GM23248 (cell line): ENCODE measurements at regions not wholly inside any gene's neighbourhood (a gene's known extent, or its start where the extent isn't known, plus 50 kb on each side); places are given as distances from the start of the nearest gene placed in this dataset.

Source experiments
- DNase-seq: peaks from one replicate; pipeline ENCODE4 v3.0.0-alpha.2; 2015
- H2AFZ ChIP-seq: fragments of 200-600 bp; sonication (generic); 2 replicates; pipeline ENCODE4 v1.6.1; 2016; ENCODE audit warnings: antibody characterized with exemption
- H3F3A ChIP-seq: fragments of 200-600 bp; sonication (generic); 2 replicates; pipeline ENCODE4 v1.6.1; 2016; ENCODE audit warnings: mild to moderate bottlenecking, antibody characterized with exemption, mixed run types; ENCODE audit not compliant: insufficient read depth
- H3K27ac ChIP-seq: fragments of 200-600 bp; sonication (generic); 2 replicates; pipeline ENCODE4 v1.5.1; 2016; ENCODE audit warnings: mild to moderate bottlenecking
- H3K27me3 ChIP-seq: fragments of 200-600 bp; sonication (generic); replicated peaks from 2 replicates; pipeline ENCODE4 v1.6.1; 2016; ENCODE audit warnings: mild to moderate bottlenecking; ENCODE audit not compliant: insufficient read depth
- H3K36me3 ChIP-seq: fragments of 200-600 bp; sonication (generic); 2 replicates; pipeline ENCODE4 v1.6.1; 2016; ENCODE audit warnings: low read depth, mild to moderate bottlenecking
- H3K4me1 ChIP-seq: fragments of 200-600 bp; sonication (generic); 2 replicates; pipeline ENCODE4 v1.6.1; 2016; ENCODE audit warnings: mild to moderate bottlenecking; ENCODE audit not compliant: insufficient read depth
- H3K4me2 ChIP-seq: fragments of 200-600 bp; sonication (generic); one replicate; pipeline ENCODE4 v1.6.1; 2016; ENCODE audit warnings: mild to moderate bottlenecking; ENCODE audit not compliant: unreplicated experiment
- H3K4me3 ChIP-seq: fragments of 200-600 bp; sonication (generic); 2 replicates; pipeline ENCODE4 v1.5.1; 2016; ENCODE audit warnings: mild to moderate bottlenecking
- H3K79me2 ChIP-seq: fragments of 200-600 bp; sonication (generic); 2 replicates; pipeline ENCODE4 v1.6.1; 2016; ENCODE audit warnings: mild to moderate bottlenecking; ENCODE audit not compliant: insufficient read depth
- H3K9ac ChIP-seq: fragments of 200-600 bp; sonication (generic); 2 replicates; pipeline ENCODE4 v1.6.1; 2016; ENCODE audit warnings: mild to moderate bottlenecking
- H3K9me2 ChIP-seq: fragments of 200-600 bp; sonication (generic); 2 replicates; pipeline ENCODE4 v1.6.1; 2016; ENCODE audit warnings: mixed run types, mild to moderate bottlenecking, moderate library complexity; ENCODE audit not compliant: insufficient read depth
- H3K9me3 ChIP-seq: fragments of 200-600 bp; sonication (generic); one replicate; pipeline ENCODE4 v1.6.1; 2017; ENCODE audit warnings: low read depth
- H4K20me1 ChIP-seq: fragments of 200-600 bp; sonication (generic); 2 replicates; pipeline ENCODE4 v1.6.0; 2016; ENCODE audit not compliant: insufficient read depth
- EZH2 ChIP-seq: fragments of 200-600 bp; sonication (generic); IDR thresholded peaks from 2 replicates; pipeline ENCODE4 v1.6.1; 2018; ENCODE audit warnings: antibody characterized with exemption, mild to moderate bottlenecking; ENCODE audit not compliant: insufficient read depth, poor library complexity, severe bottlenecking
- EZH2phosphoT487 ChIP-seq: fragments of 200-600 bp; sonication (generic); IDR thresholded peaks from 2 replicates; pipeline ENCODE4 v1.6.1; 2018; ENCODE audit warnings: antibody characterized with exemption, moderate library complexity, mild to moderate bottlenecking, low read depth; ENCODE audit not compliant: insufficient read depth
- WGBS, 2 experiments: methylation state at CpG; one replicate each; pipeline ENCODE4 v1.1.6; 2015 to 2017; ENCODE audit warnings: low lambda C conversion rate in 2 of 2, low coverage in 1 of 2; ENCODE audit errors: missing lambda C conversion rate in 2 of 2; 5-methylcytosine and 5-hydroxymethylcytosine counted together
- in situ Hi-C: fragments of 300-500 bp; cut with MboI; formaldehyde crosslinking; loops from 2 replicates; pipeline ENCODE4 v1.15.0; 2020

DNA sequence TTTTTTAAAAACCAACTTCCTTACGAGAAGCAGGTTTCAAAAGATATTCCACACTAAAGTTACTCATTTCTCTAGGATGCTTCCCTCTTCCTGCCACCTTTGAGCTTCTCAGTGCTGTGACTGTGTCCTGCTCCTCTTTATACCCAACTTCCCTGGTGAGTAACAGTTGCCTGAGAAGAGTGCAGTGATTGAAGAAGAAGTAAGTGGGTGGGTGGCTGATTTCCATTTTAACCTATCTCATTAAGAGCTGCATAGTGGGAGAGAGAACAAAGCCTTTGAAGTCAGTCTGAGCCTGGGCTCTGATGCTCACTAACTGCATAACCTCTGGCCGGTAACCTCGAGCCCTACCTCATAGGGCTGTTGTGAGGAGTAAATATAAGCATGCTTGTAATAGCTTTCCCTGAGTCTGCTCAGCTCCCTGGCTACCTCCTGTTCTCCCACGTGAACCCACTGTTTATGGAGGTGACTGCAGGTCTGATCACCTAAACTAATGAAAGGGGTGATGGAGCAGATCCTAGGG lies 977.3 kb downstream of the UQCRFS1 start:
- WGBS, 2 experiments: 32 to 36% methylated on average over 4 of the region's 4 CpGs
- Histone ChIP-seq H3K4me1 (0 out of 2 replicates have a peak, but pooled peaks cover 7% of the 10 kb centered on the region), H3K9me2 (no peaks in the 10 kb centered on the region), H3K27me3 (peaks cover 44% of the 10 kb centered on the region), H3K36me3 (no peaks in the 10 kb centered on the region), H3K27ac (no peak overlapping the region), H3F3A (no peaks in the 10 kb centered on the region), H3K9ac (no peak overlapping the region), H3K4me3 (no peak overlapping the region), H3K79me2 (no peaks in the 10 kb centered on the region), H4K20me1 (no peaks in the 10 kb centered on the region), H2AFZ (no peak overlapping the region), H3K4me2 (no peak overlapping the region), H3K9me3 (no peaks in the 10 kb centered on the region)
- TF ChIP-seq EZH2phosphoT487: no peak
- no peak for TF ChIP-seq EZH2
- in situ Hi-C loops: no loop called here
- no peak for DNase-seq

DNA sequence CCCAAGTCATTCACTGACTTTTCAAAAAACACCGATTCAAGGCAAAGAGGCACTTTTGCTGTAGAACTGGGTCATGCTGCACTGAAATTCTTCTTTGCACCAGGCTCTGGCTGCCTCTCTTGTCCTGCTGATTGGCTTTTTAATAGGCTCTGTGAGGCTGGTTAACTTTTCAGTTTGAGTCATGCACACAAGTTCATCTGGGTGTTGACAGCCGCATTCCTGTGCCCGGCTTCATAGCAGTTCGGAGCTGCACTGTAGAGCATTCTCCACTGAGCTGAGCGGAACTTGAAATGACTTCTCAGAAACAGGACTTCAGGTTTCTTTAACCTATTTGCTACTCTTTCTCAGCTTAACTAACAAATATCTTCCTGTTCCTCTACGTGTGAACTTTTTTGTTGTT lies 978.3 kb downstream of the UQCRFS1 start:
- Histone ChIP-seq H3K4me1 (0 out of 2 replicates have a peak, but pooled peaks cover 7% of the 10 kb centered on the region), H3K36me3 (no peaks in the 10 kb centered on the region), H4K20me1 (no peaks in the 10 kb centered on the region), H3K4me3 (no peak overlapping the region), H3K9ac (no peak overlapping the region), H3K79me2 (no peaks in the 10 kb centered on the region), H3K27ac (no peak overlapping the region), H3K27me3 (peaks cover 44% of the 10 kb centered on the region), H3F3A (no peaks in the 10 kb centered on the region), H3K9me2 (no peaks in the 10 kb centered on the region), H3K4me2 (no peak overlapping the region), H3K9me3 (no peaks in the 10 kb centered on the region), H2AFZ (no peak overlapping the region)
- TF ChIP-seq EZH2 (no peak), EZH2phosphoT487 (no peak)
- in situ Hi-C loops: no loop called here
- 19% methylated on average over 6 of the region's 6 CpGs for WGBS, 2 experiments
- DNase-seq: peak; percentile 58

GRCh38 chr19:28228854-28229253 lies 984.1 kb downstream of the UQCRFS1 start:
- H3K9ac ChIP-seq: no peak overlapping the region
- no peaks in the 10 kb centered on the region for H3K36me3 ChIP-seq
- in situ Hi-C loops: no loop called here
- no peak overlapping the region for H3K4me3 ChIP-seq
- DNase-seq: no peak
- no peak overlapping the region for H3K27ac ChIP-seq
- no peaks in the 10 kb centered on the region for H3K4me1 ChIP-seq
- 6 to 11% methylated on average over 2 of the region's 2 CpGs for WGBS, 2 experiments
- TF ChIP-seq EZH2phosphoT487 (no peak), EZH2 (no peak)
- no peak overlapping the region for H3K4me2 ChIP-seq
- no peaks in the 10 kb centered on the region for H3F3A ChIP-seq
- no peaks in the 10 kb centered on the region for H3K9me2 ChIP-seq
- H3K9me3 ChIP-seq: no peaks in the 10 kb centered on the region
- H2AFZ ChIP-seq: no peak overlapping the region
- peaks cover 20% of the 10 kb centered on the region for H3K27me3 ChIP-seq
- H3K79me2 ChIP-seq: no peaks in the 10 kb centered on the region
- H4K20me1 ChIP-seq: no peaks in the 10 kb centered on the region

GRCh38 chr19:28224441-28224840 lies 988.5 kb downstream of the UQCRFS1 start:
- Histone ChIP-seq H3K9me2 (no peaks in the 10 kb centered on the region), H3K4me2 (no peak overlapping the region), H3K9ac (no peak overlapping the region), H3K36me3 (no peaks in the 10 kb centered on the region), H3K27ac (no peak overlapping the region), H3K4me3 (no peak overlapping the region), H3K27me3 (peaks cover 21% of the 10 kb centered on the region), H3K79me2 (no peaks in the 10 kb centered on the region), H3F3A (no peaks in the 10 kb centered on the region), H3K9me3 (no peaks in the 10 kb centered on the region), H4K20me1 (no peaks in the 10 kb centered on the region), H2AFZ (no peak overlapping the region), H3K4me1 (no peaks in the 10 kb centered on the region)
- no peak for DNase-seq
- in situ Hi-C loops: no loop called here
- WGBS, 2 experiments: 59 to 61% methylated on average over 10 of the region's 10 CpGs
- TF ChIP-seq EZH2phosphoT487 (no peak), EZH2 (no peak)

DNA sequence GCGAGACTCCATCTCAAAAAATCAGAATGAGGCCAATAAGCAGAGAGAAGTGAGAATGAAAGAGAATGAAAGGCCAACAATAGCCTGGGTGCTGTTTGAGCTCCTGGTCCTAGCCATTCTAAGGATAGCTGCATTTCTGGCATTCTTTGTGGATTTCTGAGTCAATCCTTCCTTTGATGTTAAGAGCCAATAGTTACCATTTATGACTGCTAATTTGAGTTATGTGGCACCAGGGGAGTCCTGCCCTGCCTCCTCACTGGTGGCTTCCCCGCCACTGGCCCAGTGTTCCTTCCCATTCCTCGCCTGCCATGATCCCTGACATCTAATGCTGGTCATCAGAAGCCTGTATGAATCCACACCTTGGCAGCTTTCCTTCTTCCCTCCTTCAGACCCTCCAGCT lies 991.2 kb downstream of the UQCRFS1 start:
- no peak for DNase-seq
- H3K9me2 ChIP-seq: no peaks in the 10 kb centered on the region
- TF ChIP-seq EZH2: no peak
- 8% methylated on average over 3 of the region's 3 CpGs for WGBS, 2 experiments
- no peak overlapping the region for H3K4me3 ChIP-seq
- H3K27ac ChIP-seq: no peak overlapping the region
- no peak overlapping the region for H3K9ac ChIP-seq
- H2AFZ ChIP-seq: no peak overlapping the region
- H4K20me1 ChIP-seq: no peaks in the 10 kb centered on the region
- no peaks in the 10 kb centered on the region for H3K79me2 ChIP-seq
- no peaks in the 10 kb centered on the region for H3K36me3 ChIP-seq
- H3K9me3 ChIP-seq: no peaks in the 10 kb centered on the region
- no peaks in the 10 kb centered on the region for H3K4me1 ChIP-seq
- in situ Hi-C loops: no loop called here
- no peaks in the 10 kb centered on the region for H3F3A ChIP-seq
- peaks cover 12% of the 10 kb centered on the region; the same call in 1 of the 2 replicates for H3K27me3 ChIP-seq
- no peak overlapping the region for H3K4me2 ChIP-seq
